AG04450 (cell line): ENCODE measurements at regions not wholly inside any gene's neighbourhood (a gene's known extent, or its start where the extent isn't known, plus 50 kb on each side); places are given as distances from the start of the nearest gene placed in this dataset.

Experiments used
- CTCF ChIA-PET: fragments of 300-600, 350-600 bp; formaldehyde crosslinking; extraction: SDS; loops from one replicate; lab custom pipeline; 2022; ENCODE audit warnings: antibody characterized with exemption, inconsistent platforms; lab: Charles Lee
- POLR2A ChIA-PET: fragments of 350-600 bp; formaldehyde crosslinking; extraction: SDS; loops from one replicate; lab custom pipeline; 2021; ENCODE audit warnings: antibody characterized with exemption, inconsistent platforms; lab: Yijun Ruan, JAX
- DNase-seq: peaks from one replicate; pipeline ENCODE4 v3.0.0-alpha.2; 2011; ENCODE audit warnings: low read depth, low spot score
- H3K27ac ChIP-seq: one replicate; pipeline ENCODE4 v1.5.1; 2012; ENCODE audit warnings: low read depth, low read length, control low read depth
- H3K27me3 ChIP-seq: one replicate; pipeline ENCODE4 v1.6.0; 2012; ENCODE audit warnings: low read length; ENCODE audit not compliant: control insufficient read depth, insufficient read depth
- H3K4me3 ChIP-seq: 2 replicates; pipeline ENCODE4 v1.5.1; 2011; ENCODE audit warnings: mild to moderate bottlenecking, low read depth, low read length, control low read depth
- H3K9me3 ChIP-seq: 2 replicates; pipeline ENCODE4 v1.5.1; 2012; ENCODE audit warnings: low read length; ENCODE audit not compliant: control insufficient read depth, insufficient read depth
- TF ChIP-seq, protein P1 (sequence below): IDR thresholded peaks from 2 replicates; pipeline ENCODE4 v1.5.1; 2011; ENCODE audit warnings: low read depth, low read length, control low read depth, inconsistent platforms

DNA sequence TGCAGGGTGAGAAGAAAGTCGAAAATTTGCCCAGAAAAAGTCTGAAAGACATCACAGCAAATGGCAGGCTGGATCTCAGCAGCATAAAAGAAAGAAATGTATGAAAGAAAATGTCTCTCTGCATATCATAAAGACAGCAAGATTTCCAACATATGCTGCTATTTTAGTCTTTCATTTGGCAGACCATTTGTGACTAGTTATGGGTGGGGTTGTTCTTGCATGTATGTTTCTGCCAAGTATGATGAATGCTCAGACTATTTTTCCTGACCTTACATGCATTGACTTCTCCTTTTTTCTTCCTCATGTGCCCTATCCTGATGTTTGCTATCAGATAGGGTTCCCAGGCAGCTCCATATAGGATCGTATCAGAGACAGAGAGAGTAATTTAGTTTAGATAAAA is 58.5 kb upstream of the PARD3B start:
- TF ChIP-seq, protein P1, sequence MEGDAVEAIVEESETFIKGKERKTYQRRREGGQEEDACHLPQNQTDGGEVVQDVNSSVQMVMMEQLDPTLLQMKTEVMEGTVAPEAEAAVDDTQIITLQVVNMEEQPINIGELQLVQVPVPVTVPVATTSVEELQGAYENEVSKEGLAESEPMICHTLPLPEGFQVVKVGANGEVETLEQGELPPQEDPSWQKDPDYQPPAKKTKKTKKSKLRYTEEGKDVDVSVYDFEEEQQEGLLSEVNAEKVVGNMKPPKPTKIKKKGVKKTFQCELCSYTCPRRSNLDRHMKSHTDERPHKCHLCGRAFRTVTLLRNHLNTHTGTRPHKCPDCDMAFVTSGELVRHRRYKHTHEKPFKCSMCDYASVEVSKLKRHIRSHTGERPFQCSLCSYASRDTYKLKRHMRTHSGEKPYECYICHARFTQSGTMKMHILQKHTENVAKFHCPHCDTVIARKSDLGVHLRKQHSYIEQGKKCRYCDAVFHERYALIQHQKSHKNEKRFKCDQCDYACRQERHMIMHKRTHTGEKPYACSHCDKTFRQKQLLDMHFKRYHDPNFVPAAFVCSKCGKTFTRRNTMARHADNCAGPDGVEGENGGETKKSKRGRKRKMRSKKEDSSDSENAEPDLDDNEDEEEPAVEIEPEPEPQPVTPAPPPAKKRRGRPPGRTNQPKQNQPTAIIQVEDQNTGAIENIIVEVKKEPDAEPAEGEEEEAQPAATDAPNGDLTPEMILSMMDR, result no peak
- no peak overlapping the region for H3K4me3 ChIP-seq
- no peak for DNase-seq
- no peaks in the 10 kb centered on the region for H3K27me3 ChIP-seq
- POLR2A ChIA-PET, result interaction anchor here (1.2 kb wide), 1 partner anchor 18 kb away, joined by 4 read pairs; no protein-coding TSS in a partner anchor
- CTCF ChIA-PET, result no interaction called here
- H3K27ac ChIP-seq, result no peak overlapping the region
- H3K9me3 ChIP-seq, result no peaks in the 10 kb centered on the region

DNA sequence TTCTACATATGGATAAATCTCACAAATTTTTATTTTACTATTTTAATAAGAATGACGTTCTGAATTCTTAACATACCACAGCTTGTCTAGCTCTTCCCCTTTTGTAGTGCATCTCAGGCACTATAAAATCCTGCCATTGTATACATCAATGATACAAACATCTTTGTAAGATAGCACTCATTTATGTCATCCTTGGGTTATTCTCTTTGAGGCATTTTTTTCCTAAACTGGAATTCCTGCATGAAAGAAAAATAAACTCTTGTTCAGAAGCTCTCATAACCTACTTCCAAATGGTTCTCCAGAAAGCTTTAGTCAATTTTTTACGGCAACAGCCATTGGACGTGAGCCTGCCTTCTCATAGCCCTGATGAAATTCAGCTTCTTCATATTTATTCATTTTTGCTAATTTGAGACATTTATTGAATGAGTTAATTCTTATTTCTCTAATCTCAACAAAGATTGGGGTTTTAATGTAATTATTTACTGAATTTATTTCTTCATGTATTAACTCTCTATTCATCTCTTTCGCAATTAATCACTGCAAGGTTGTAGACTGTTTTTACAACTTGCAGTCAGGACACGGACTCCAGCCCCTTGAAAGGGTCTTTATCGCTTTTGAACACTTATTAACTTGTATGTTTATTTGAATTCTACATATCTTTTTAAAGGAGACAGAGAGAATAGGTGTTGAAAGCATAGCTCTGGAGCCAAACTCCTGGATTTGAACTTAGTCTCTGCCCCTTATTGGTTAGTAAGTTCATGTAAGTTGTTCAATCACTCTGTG is 57.6 kb upstream of the PARD3B start:
- no peak for DNase-seq
- POLR2A ChIA-PET, result interaction anchor here (0.8 to 1.2 kb wide), 2 partner anchors 19 to 51 kb away, joined by 3 to 4 read pairs; no protein-coding TSS in a partner anchor
- no peak overlapping the region for H3K4me3 ChIP-seq
- no peak overlapping the region for H3K27ac ChIP-seq
- TF ChIP-seq, protein P1, result no peak
- CTCF ChIA-PET, result no interaction called here
- H3K27me3 ChIP-seq, result no peaks in the 10 kb centered on the region
- H3K9me3 ChIP-seq, result no peaks in the 10 kb centered on the region

DNA sequence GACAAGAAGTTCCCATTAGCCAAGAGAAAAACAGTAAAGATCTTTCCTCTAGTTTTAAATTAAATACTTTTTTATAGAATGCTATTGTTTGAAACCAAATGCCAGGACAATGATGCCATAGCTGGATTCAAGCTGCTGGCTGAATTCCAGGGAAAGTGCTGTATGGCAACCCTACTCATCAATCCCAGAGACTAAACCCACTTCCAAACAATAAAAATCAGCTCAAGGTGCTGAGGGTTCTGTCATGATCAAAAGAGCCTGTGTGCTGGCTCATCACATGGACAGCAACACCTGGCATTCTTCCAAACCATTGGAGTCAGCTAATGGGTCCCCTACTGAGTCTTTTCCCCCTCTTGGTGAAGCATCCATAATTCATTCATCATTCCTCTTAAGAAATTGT is 53.7 kb upstream of the PARD3B start:
- Histone ChIP-seq H3K27me3 (no peaks in the 10 kb centered on the region), H3K9me3 (no peaks in the 10 kb centered on the region), H3K4me3 (no peak overlapping the region), H3K27ac (no peak overlapping the region)
- TF ChIP-seq, protein P1, result no peak
- CTCF ChIA-PET, result no interaction called here
- POLR2A ChIA-PET, result no interaction called here
- DNase-seq, result no peak

DNA sequence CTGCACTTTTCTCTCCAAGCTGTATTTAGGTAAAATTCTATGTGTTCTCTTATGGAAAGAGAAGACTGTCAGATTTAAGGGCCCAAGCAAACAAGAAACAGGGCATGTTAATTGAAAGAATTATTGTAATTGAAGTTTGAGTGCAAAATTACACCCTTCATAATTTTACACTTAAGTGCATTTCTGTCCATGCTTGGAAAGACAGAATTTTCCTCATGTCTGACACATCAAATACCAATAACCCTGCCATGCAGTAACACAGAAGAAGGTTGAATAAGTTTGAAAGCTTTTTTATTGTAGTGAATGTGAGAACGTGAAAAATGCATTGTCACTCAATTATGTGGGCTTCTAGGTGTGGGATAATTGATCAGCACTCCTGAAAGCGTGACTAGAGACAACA is 52.9 kb upstream of the PARD3B start:
- Histone ChIP-seq H3K4me3 (no peak overlapping the region), H3K9me3 (no peaks in the 10 kb centered on the region), H3K27ac (no peak overlapping the region), H3K27me3 (no peaks in the 10 kb centered on the region)
- TF ChIP-seq, protein P1, result no peak
- no peak for DNase-seq
- CTCF ChIA-PET, result no interaction called here
- POLR2A ChIA-PET, result no interaction called here

DNA sequence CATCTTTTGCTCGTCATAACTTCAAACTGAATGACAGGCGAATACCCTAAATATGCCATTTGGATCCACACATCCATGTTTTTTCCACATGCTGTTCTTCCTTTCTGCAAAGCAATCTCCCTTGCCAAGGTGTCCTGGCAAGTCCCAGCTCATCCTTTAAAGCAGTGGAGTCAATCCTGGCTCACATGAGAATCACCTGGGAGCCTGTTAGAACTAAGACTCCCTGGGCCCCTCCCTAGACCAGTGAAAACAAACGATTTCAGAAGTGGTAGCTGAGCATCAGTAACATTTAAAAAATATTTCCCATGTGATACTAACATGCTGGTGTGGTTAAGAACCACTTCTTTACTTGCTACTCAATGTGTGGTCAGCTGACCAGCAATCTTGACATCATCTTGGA is 50.6 kb upstream of the PARD3B start:
- CTCF ChIA-PET, result no interaction called here
- POLR2A ChIA-PET, result no interaction called here
- no peaks in the 10 kb centered on the region for H3K27me3 ChIP-seq
- DNase-seq, result no peak
- no peak overlapping the region for H3K4me3 ChIP-seq
- no peak overlapping the region for H3K27ac ChIP-seq
- TF ChIP-seq, protein P1, result no peak
- no peaks in the 10 kb centered on the region for H3K9me3 ChIP-seq
